Tongue (tissue), 1 donor: ENCODE measurements at regions not wholly inside any gene's neighbourhood (a gene's known extent, or its start where the extent isn't known, plus 50 kb on each side); places are given as distances from the start of the nearest gene placed in this dataset.

Experiments
- DNase-seq: peaks from one replicate; pipeline ENCODE4 v3.0.0-alpha.2; 2015

- no peak for DNase-seq
Measured at GRCh38 chr12:115857160-115857920, 420.2 kb downstream of the MED13L start.

- DNase-seq, result no peak
Measured at GRCh38 chr12:115852054-115852453, 425.4 kb downstream of the MED13L start.

DNA sequence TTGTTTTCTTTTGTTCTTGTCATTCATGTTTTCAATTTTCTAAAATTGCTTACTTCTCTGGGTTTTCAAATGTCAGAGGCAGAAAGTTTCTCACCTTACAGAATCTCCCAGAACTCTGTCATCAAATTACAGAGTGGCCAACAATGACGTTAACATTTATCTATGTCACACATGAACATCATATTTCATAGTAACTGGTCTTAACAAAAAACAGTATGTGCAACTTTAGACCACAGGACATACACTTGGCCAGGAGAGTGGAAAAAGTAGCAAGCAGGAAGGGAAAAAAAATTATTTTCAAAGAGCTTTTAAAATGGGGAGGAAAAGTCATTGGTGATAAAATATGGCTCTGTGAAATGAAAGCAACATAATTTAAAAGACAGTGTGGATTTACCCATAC lies 426.5 kb downstream of the MED13L start:
- DNase-seq, result peak; percentile 31

DNA sequence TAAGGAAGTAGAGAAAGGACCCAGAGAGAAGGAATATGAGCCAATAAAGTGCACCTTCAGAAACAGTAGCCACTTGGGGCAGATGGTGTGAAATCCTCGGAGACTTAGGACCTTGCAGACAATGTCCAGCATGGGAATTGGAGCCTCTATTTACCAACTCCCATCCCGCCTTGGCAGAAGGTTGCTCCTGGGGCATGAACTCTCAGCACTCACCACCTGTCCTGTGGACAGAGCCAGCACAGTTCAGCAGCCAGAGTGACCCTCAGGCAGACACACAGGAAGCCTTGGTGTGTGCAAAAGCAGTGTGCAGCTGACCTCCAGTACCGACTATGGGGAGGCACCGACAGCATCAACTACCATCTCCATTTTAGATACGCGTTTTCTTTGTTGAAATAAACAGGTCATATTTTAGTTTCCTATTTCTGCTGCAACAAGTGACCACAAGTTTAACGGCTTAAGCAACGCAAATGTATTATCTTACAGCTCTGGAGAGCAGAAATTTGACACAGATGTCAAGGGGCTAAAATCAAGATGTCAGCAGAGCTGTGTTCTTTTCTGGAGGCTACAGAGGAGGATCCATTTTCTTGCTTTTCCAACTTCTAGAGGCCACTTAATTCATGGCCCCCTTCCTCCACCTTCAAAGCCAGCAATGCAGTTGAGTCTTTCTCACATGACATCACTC lies 428.1 kb downstream of the MED13L start:
- DNase-seq, result no peak

GRCh38 chr12:115847398-115847797 lies 430.1 kb downstream of the MED13L start:
- no peak for DNase-seq

DNA sequence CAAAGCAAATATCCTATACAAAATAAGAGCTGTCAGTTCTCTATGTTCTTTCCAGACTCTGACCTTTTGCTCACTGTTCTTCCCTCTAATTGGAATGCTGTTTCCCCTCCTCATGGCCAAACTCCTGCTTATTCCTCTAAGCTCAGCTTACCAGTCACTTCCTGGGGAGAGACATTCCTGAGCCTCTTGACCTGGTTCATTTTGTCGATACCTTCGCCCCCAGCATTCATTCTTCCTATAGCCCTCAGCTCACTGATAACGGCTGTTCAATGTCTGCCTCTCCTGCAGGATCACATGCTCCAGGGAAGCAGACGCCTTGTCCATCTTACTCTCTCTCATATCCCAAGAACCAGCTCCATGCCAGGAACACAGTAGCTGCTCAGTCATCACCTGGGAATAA lies 431.0 kb downstream of the MED13L start:
- DNase-seq, result no peak

GRCh38 chr12:115840159-115840558 lies 437.3 kb downstream of the MED13L start:
- DNase-seq, result no peak

DNA sequence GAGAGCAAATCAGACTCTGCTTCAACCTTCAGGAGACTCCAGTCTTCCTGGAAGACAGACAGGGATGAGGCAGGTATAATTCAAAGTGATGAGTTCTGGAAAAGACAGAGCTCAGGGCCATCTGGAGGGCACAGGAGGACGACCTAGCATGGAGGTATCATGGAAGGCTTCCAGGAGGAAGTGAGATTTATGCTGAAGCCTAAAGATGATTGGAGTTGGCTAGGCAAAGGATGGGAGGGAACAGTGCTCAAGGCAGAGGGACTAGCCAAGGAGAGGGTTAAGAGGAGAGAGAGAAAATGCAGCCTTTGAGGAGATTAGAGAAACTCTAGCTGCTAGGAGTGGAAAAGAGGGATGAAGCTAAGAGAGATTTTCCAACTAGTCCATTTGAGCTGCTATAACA lies 438.5 kb downstream of the MED13L start:
- DNase-seq, result no peak

GRCh38 chr12:115837220-115837619 lies 440.3 kb downstream of the MED13L start:
- no peak for DNase-seq

- peak; percentile 47 for DNase-seq
Measured at GRCh38 chr12:115835445-115835844, 442.0 kb downstream of the MED13L start.

DNA sequence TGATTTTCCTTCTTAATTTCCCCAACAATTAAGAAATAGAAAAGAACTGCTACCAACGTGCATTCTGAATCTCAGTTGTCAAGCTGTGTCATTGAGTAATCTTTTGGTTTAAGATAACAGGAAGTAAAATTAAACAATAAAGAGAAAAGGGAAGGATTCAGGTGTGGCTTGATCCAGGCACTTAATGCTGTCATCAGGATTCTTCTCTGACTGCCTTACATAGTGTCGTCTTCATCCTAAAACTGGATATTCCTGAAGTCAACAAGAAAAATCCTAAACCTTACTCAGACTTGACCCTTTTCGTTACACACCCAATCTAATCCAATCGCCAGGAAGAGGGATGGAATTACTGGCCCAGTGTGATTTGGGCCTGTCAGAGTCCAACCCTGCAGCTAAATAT lies 443.8 kb downstream of the MED13L start:
- DNase-seq, result no peak

DNA sequence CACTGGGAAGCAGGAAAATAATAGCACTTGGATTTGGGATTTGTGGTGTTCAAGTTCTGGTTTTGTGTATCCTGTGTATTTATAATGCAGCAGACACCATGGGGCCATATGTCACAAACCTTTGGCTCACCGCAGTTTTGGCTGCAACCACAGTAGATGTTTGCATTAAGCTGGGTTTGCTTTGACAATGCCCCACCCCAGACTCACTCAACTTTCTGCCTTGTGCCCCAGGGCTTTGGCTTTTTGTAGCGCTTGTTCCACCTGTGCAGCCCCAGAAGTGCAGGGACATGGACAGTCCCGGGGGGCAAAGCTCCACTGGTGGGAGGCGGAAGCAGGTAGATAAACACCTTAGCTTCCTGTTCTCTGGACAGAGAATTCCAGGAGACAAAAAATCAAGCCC lies 446.9 kb downstream of the MED13L start:
- DNase-seq, result no peak

DNA sequence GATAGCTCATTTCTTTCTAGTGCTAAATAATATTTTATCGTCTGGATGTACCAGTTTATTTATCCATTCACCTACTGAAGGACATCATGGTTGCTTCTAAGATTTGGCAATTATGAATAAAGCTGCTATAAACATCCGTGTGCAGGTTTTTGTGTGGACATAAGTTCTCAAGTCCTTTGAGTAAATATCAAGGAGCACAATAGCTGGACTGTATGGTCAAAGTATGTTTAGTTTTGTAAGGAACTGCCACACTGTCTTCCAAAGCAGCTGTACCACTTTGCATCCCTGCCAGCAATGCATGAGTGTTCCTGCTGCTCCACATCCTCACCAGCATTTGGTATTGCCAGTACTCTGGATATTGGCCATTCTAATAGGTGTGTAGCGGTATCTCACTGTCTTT lies 447.4 kb downstream of the MED13L start:
- DNase-seq, result no peak

DNA sequence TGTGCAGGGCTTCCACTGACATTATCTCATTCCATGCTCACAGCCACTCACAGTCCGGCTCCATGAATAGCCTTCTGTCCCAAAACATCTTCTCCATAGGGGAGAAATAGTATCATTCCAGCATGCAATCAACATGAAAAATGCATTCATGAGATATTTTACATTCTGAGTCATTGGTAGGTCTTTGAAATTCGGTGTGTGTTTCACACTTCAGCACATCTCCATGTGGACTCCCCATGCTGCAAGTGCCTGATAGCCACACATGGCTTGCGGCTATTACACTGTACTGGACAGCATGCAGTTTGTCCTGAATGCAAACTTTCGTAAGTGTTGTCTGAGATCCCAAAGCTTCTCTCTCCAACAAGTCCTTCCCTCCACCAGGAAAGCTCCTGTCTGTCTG lies 449.3 kb downstream of the MED13L start:
- no peak for DNase-seq

- no peak for DNase-seq
Measured at GRCh38 chr12:115824936-115825602, 452.4 kb downstream of the MED13L start.

DNA sequence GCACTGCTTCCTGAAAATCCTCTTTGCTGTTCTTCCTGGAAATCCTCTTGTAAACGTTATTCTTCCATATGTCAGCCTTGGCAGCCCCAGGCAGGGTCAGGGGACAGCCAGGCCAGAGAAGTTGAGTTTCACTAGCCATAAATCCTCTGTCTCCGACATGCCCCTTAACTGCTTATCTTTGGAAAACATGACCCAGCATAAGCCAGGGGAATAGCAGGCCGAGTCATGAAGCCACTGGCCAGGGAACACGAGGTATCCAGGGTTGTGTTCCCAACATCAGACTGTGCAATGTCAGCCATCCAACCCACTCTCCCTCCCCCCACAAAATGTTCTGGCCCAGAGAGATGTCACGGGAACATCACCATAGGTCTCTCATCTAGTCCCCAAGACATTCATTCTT lies 453.9 kb downstream of the MED13L start:
- DNase-seq, result no peak

DNA sequence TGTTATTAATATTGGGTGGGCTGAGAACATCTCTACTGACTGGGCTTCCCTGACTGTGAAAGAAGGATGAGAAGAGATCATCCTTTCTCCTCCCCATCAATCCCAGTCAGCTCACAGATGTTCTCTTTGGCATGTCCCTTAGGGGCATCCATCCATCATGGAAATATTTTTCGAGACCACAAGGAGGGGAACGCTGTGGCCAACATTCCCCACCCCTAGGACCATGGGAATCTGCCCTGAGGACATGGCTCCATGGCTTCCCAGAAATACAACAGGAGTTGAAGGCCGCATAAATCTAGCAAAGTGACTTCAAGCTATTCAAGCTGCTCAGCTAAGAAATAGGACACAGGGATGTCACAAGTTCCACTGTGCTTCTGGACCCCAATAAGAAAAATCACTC lies 456.8 kb downstream of the MED13L start:
- DNase-seq, result no peak

GRCh38 chr12:115818973-115819372 lies 458.5 kb downstream of the MED13L start:
- DNase-seq, result no peak

DNA sequence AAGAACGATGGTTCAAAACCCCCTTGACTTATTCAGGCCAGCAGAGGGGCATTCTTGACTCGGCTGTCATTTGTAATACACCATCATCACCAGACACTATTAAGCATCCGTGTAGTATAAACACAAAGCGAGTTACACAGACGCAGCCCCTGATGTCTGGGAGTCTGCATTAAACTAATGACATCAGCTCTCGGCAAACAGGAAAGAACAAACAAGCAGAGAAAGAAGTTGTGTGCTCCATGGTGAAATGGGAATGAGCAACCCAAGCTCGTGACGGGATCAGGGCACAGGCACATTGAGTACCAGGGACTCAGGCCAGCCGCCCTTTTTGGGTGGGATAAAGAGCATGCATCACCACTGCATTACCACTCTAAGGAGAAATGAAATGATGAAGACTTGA lies 460.1 kb downstream of the MED13L start:
- DNase-seq, result peak; percentile 32

GRCh38 chr12:115815924-115816323 lies 461.6 kb downstream of the MED13L start:
- DNase-seq, result no peak

- no peak for DNase-seq
Measured at GRCh38 chr12:115813256-115813655, 464.2 kb downstream of the MED13L start.

DNA sequence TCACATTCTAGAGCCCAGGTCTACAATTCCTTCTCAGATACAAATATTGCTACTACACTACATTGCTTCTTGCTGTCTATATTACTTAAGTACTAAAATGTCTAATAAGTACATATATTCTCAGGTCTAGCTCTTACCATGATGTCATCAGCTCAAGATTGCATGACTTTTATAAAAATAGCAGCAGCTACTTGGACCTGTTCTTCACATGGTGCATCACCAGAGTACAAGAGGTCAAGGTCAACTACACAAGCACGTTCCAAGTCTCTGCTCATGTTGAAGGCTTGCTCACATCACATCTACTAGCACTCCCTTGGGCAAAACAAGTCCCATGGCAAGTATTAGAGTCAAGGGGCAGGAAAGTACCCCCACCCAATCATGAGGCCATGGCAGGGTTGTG lies 465.6 kb downstream of the MED13L start:
- no peak for DNase-seq

GRCh38 chr12:115811045-115811444 lies 466.4 kb downstream of the MED13L start:
- DNase-seq, result peak; percentile 34
